Vagina (tissue), 2 donors: ENCODE measurements at regions not wholly inside any gene's neighbourhood (a gene's known extent, or its start where the extent isn't known, plus 50 kb on each side); places are given as distances from the start of the nearest gene placed in this dataset.

Experiments
- CTCF ChIP-seq, 3 experiments: fragments of 450-650 bp in 2 of 3; fragments of 200-600 bp in 1 of 3; sonication (generic) in 1 of 3; IDR thresholded peaks; one replicate each; pipeline ENCODE4 v1.5.1; 2017 to 2019; ENCODE audit warnings: antibody characterized with exemption in 3 of 3, mild to moderate bottlenecking in 2 of 3, moderate library complexity in 2 of 3
- POLR2A ChIP-seq, 2 donors: fragments of 450-650 bp; IDR thresholded peaks; one replicate each; pipeline ENCODE4 v1.6.1; 2017; ENCODE audit warnings: antibody characterized with exemption in 2 of 2, mild to moderate bottlenecking in 2 of 2, moderate library complexity in 2 of 2
- POLR2AphosphoS5 ChIP-seq, 2 donors: sonication (generic); formaldehyde crosslinking; IDR thresholded peaks; one replicate each; pipeline ENCODE4 v1.9.0; 2017; ENCODE audit warnings: antibody characterized with exemption in 2 of 2, mild to moderate bottlenecking in 2 of 2, low read depth in 1 of 2; ENCODE audit not compliant: insufficient read depth in 1 of 2

GRCh38 chr1:56079391-56079790 lies 500.0 kb downstream of the PLPP3 start:
- TF ChIP-seq CTCF (IDR thresholded peaks at IDR 0.05), result no peak
- TF ChIP-seq POLR2A (IDR thresholded peaks at IDR 0.05), result no peak
- no peak for TF ChIP-seq POLR2AphosphoS5 (IDR thresholded peaks at IDR 0.05; ENCODE audit: insufficient read depth in 1 of 2, low read depth in 1 of 2)
